DMS79 treated with DMSO at 0.1 percent for 48 hours (cell line): ENCODE measurements at regions not wholly inside any gene's neighbourhood (a gene's known extent, or its start where the extent isn't known, plus 50 kb on each side); places are given as distances from the start of the nearest gene placed in this dataset.

Experiments
- DNase-seq: peaks from one replicate; lab custom pipeline; 2025; lab: John Stamatoyannopoulos, UW

DNA sequence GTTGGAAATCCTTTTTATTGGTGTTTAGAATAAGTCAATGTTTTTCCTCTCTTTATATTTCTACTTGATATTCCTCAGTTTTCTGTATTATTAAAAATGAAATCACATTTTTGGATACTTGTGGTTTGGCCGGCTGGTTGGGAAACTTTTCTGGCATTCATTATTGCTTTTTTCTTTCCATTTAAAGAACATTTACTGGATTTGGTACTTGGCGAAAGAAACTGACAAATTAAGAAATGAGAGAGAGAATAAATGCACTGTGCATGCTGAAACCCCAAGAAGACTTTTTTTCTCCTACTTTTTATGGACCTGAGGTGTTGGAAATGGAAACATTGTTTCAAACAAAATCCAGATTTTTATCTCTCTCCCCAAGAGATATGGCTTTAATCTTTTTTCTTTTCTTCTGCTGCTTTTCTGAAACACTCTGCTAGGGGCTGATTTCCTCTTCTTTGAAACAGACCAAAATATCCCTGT, 128.4 kb downstream of the SNX18 start:
- DNase-seq = no peak

DNA sequence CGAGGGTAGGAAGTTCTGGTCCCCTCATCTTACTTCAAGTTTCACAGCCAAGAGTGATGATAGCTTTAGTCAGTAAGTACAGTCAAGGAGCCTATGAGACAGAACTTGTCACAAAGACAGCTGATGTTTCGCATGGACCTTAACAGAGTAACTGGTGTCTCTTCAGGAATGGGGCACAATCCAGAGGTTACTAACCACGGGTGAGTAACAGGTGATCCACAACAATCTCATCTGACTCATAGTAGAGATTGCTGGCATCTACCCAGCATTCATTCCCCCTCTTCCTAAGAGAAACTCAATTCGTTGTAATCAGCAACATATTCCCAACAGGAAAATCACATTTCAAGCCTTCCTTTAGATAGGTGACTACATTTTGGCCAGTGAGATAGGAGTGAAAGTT, 126.7 kb downstream of the SNX18 start:
- DNase-seq = no peak

GRCh38 chr5:54643685-54644106, 126.1 kb downstream of the SNX18 start:
- DNase-seq = no peak

DNA sequence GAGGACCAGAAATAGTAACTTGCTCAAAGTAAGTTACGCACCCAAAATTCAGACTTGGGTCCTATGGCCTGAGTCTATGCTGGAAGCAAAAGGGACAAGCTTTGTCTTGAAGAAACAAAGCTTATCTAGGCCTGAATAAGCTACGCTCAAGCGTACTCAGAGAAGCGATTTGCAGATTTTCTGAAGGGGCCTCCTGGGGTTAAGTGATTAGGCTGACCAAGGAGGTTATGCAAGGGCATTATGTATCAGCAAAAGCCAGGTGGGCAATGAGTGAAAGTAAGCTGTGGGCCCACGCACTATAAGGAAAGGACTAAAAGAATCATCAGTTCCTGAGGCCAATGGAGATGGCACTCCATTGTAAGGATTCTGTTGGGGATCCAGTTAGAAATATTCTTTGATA, 122.1 kb downstream of the SNX18 start:
- DNase-seq = no peak

- DNase-seq = no peak
Observed at GRCh38 chr5:54638106-54638505, 120.5 kb downstream of the SNX18 start.

- no peak for DNase-seq
Observed at GRCh38 chr5:54637654-54638053, 120.1 kb downstream of the SNX18 start.

GRCh38 chr5:54634089-54634488, 116.5 kb downstream of the SNX18 start:
- no peak for DNase-seq

DNA sequence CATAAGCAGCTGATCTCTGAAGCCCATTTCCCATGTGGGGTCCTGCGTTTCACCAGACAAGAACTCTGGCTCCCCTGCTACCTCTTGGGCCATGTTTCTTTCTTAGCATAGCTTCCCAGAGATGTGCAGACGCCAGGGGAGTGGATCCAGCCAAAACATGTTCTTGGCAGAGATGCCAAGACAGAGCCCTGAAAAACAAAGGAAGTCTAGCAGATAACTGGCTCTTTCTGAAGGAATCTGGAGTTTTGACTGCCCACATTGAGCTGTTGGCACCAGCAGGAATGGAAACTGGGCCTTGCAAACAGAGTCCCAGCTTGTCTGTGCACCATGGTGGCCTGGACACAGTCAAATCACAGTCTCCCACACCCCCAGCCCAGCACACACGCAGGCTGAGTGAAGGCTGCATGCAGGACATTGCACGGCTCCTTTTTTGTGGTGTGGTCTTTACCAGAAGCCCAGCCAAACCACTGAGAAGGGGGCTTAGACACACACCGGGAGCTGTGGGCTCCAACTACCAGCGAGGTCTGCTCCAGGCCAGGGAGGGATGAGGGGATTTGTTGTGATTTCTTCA, 114.7 kb downstream of the SNX18 start:
- no peak for DNase-seq

- no peak for DNase-seq
Observed at GRCh38 chr5:54630738-54631359, 113.3 kb downstream of the SNX18 start.

DNA sequence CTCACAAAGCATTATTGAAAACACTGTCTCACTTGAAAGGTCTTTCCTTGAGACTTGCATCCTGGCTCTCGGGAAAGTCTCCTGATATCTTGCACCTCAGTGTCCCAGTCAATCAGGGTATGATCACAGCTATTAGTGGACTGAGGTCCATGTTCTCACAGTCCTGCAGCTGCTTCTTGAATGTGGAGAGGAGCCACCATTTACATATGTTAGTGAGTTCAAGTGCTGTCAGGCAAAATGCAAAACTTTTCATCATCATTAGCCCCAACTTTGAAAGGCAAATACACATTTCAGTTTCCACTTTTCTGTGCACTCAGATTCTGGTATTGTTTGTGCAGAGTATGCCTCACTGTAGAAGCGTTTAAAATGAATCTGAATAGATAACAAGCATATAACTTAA, 111.6 kb downstream of the SNX18 start:
- no peak for DNase-seq

DNA sequence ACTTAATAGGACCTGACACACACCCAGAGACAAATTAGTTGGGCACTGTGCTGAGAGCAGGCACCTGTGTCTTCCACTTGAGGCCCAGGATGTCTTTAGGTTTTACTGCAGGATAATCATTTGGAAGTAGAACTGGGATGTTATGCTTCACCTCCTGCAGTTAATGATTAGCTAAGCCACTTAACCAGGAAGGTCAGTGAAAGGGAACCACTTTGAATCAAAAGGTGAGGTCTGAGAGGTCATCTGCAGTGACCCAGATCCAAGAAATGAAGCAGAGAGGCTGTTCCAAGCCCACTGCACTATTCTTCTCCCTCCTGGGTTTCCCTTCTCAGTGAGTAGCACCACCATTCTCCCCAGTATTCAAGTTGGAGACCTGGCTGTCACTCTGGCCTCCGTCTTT, 110.5 kb downstream of the SNX18 start:
- DNase-seq = no peak

- DNase-seq = no peak
Observed at GRCh38 chr5:54626407-54626806, 108.8 kb downstream of the SNX18 start.

DNA sequence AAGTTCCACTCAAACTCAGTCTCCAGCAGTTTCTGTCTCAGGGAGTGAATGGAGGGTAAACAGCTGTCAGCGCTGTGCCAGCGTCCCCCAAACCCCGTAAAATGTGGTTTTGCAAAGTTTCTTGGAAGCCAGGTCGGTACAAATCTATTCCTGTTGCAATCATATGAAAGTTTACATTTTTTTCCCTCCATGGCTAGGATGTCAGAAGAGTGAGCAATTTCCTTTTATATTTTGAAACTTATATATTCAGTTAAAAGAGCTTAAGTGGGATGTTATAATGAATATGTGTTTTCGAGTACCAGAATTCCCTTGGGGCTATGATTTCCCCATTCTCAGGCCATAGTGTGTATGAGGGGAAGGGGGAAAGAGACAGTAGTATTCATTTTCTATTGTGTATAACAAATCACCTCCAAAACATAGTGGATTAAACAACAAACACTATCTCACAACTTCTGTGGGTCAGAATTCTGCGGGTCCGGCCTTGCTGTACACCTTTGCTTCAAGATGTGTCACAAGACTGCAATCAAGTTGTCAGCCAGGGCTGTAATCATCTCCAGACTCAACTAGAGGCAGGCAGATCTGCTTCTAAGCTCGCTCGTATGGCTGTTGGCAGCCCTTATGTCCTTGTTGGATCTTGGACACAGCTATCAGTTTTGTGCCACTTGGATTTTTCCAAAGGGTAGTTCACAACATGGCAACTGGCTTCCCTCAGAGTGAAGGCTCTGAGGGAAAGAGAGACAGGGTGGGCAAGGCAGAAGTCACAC, 107.4 kb downstream of the SNX18 start:
- DNase-seq = no peak

DNA sequence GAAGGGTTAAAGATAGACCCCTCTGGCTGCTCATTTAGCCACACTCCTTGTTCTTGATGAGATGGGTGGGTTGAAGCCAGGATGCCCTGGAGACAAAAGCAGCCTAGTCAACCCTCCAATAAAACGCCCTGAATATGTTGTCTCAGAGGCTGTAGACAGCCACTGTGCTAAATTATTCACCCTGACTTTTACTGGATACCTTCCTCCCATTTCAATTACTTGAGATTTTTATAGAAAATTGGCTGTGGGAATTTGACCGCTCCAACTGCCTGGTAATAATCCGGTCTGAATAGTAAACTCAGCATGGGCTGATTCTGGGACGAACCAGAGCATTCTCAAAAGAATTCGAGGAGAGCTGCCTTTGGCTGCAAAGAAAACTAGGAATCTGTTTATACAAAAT, 104.2 kb downstream of the SNX18 start:
- DNase-seq = no peak

DNA sequence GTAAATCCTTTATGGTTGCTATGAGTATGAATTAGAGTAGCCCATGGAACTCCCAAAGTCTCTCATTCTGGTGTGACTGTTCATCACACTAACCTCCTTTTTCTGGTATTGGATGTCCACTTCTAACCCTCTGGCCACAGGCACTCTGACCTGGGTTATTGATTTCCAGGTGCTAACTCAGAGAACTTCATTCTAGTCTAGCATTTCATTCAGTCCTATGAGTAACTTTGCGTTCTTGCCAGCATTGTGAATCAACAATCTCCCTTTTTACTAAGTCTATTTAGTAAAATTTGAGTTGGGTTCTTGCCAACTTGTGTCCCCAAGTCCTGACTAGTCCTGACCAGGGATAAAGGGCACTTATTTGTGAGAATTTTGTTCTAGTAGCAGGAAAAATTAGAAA, 103.5 kb downstream of the SNX18 start:
- no peak for DNase-seq

- no peak for DNase-seq
Observed at GRCh38 chr5:54620141-54620933, 102.8 kb downstream of the SNX18 start.

- DNase-seq = no peak
Observed at GRCh38 chr5:54619731-54620130, 102.2 kb downstream of the SNX18 start.

GRCh38 chr5:54616518-54617220, 99.1 kb downstream of the SNX18 start:
- DNase-seq = no peak

- no peak for DNase-seq
Observed at GRCh38 chr5:54616031-54616430, 98.5 kb downstream of the SNX18 start.

GRCh38 chr5:54615381-54615780, 97.8 kb downstream of the SNX18 start:
- DNase-seq = no peak

GRCh38 chr5:54612711-54613110, 95.2 kb downstream of the SNX18 start:
- DNase-seq = no peak
